ENCODE measurements at regions not wholly inside any gene's neighbourhood (a gene's known extent, or its start where the extent isn't known, plus 50 kb on each side); places are given as distances from the start of the nearest gene placed in this dataset.

DNA sequence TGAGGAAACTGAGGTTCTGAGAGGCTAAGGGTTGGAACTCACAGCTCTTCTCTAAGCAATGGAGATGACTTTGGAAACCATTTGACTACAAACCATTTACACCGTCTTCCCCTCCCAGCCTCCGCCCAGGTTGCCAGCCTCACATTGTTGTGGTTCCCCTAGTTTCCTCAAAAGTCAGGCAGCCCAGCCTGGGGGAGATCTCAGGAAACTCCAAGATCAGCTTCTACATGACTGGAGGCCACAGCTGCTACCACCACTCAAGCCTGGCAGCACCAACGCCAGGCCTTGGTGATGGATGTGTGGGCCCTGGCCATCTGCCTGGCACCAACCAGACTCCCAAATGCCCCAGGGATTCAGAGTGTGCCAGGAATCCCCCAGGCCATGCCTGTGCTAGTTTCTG lies 207.9 kb downstream of the TSHZ3 start:
- TF ChIP-seq, protein P1, sequence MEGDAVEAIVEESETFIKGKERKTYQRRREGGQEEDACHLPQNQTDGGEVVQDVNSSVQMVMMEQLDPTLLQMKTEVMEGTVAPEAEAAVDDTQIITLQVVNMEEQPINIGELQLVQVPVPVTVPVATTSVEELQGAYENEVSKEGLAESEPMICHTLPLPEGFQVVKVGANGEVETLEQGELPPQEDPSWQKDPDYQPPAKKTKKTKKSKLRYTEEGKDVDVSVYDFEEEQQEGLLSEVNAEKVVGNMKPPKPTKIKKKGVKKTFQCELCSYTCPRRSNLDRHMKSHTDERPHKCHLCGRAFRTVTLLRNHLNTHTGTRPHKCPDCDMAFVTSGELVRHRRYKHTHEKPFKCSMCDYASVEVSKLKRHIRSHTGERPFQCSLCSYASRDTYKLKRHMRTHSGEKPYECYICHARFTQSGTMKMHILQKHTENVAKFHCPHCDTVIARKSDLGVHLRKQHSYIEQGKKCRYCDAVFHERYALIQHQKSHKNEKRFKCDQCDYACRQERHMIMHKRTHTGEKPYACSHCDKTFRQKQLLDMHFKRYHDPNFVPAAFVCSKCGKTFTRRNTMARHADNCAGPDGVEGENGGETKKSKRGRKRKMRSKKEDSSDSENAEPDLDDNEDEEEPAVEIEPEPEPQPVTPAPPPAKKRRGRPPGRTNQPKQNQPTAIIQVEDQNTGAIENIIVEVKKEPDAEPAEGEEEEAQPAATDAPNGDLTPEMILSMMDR (conservative IDR thresholded peaks at IDR 0.05 in 1 of 2, IDR thresholded peaks at IDR 0.05 in 1 of 2; ENCODE audit: low read depth in 1 of 2, low read length in 2 of 2): no peak
- TF ChIP-seq EZH2 (IDR thresholded peaks at IDR 0.05; ENCODE audit: low read length, missing control alignments): no peak

All from fibroblast of lung (primary cell).